GM21390 (cell line): ENCODE measurements at regions not wholly inside any gene's neighbourhood (a gene's known extent, or its start where the extent isn't known, plus 50 kb on each side); places are given as distances from the start of the nearest gene placed in this dataset.
"Not testable (repeated sequence)": the region's sequence is repeated elsewhere in the genome, so short reads cannot be mapped to it uniquely, and the experiment has no call there.

Experiments used
- ATAC-seq: cut with Tn5 transposase; IDR thresholded peaks from one replicate; pipeline ENCODE4 v1.9.1; 2021; ENCODE audit not compliant: unreplicated experiment

DNA sequence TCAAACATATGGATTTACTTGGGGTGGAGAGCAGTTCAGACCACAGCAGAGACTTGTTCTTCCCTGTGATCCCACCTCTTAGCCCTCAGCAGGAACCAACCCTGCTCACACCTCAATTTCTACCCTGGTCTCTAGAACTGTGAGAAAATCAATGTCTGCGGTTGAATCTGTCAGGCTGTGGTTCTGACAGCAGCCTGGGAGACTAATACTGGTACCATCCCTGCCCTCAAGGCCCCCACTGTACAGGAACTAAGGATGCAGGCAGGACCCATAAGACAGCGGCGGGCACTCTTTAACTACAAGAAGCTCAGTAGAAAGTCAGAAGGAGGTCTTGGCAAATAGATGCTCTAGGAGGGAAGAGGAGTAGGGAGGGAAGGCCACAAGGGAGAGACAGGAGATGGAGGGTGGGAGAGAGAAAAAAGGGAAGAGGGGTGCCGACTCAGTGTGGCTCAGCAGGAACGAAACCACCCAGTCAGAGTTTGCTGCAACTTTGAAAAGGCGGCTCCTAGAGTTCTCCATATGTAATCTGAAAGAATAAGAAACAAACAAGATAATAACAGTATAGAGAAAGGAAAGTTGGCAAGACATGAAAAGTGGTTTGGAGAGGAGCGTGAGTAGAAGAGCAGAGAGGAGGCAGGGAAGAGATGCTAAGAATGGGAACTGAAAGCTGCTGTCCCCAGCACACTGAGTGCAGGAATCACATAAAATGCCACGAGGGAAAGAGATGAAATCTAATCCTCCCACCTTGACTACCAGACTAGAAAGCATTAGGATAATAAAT, 323.9 kb upstream of the ID2 start:
- no peak for ATAC-seq

DNA sequence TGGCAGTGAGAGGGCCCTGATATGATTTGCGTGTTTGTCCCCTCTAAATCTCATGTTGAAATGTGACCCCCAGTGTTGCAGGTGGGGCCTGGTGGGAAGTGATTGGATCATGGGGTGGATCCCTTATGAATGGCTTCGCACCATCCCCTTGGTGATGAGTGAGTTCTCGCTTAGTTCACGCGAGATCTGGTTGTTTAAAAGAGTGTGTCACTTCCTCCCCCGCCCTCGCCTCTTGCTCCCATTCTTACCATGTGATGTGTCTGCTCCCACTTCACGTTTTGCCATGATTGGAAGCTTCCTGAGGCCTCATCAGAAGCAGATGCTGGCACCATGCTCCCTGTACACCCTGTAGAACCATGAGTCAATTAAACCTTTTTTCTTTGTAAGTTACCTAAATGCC, 319.9 kb upstream of the ID2 start:
- no peak for ATAC-seq

DNA sequence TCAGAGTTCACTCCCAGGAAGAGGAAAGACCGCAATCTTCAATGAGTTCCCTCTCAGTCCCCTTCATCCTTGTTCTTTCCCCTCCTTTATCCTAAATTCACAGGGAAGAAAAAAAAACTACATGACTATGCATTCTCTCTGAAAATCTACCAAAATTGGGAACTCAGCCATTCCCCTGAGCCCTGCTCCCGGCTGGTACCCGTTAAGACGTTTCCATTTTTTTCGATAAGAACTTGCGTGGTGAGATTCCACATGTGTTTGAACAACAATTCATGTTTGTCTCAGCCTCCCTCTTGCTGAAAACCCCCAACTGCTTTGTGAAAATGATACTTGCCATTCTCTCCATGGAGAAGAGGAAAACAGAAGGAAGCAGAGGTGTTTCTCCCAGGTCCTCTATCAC, 318.7 kb upstream of the ID2 start:
- ATAC-seq, result no peak

DNA sequence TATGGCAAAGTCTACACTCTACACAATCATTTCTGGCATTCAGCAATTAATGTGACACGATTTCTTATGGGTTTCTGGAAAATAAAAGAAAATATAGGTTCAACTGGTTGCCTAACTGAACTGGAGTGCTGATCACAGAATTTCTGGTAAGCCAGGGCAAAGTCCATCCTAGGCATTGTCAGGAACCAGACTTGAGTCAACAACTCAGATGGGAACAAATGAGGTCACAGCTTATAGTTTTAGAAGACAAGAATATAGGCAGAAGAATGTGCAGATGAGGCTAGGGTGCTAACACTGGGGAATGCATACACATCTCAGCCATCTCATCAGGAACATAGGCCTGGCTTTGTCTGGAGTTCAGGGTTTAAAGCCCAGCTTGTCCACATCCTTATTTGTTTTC, 317.2 kb upstream of the ID2 start:
- ATAC-seq, result no peak

DNA sequence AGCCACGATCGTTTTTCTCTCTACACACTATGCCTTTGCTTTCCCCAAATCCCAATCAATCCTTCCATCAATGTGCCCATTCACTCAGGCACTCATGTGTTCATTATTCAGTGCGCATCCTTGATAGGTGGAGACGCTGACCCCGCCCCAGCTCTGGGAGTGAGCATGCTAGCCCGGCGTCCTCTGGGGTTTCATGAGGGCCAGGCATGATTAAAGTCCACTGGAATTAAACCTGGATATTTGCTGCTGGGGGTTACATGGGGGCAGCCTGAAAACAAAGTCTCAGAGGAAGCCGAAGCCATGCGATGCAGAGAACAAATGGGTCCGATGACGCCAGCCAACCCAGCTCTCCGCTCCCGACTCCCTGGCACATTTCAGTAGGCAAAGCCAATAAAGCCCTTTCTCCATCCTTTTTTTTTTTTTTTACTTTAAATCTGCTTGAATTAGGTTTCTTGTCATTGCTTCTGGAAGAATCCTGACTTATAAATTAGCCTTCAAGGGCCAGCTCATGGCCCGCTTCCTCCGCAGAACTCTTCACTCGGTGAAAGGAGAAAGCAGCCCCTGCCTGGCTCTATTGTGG, 316.4 kb upstream of the ID2 start:
- ATAC-seq, result no peak

DNA sequence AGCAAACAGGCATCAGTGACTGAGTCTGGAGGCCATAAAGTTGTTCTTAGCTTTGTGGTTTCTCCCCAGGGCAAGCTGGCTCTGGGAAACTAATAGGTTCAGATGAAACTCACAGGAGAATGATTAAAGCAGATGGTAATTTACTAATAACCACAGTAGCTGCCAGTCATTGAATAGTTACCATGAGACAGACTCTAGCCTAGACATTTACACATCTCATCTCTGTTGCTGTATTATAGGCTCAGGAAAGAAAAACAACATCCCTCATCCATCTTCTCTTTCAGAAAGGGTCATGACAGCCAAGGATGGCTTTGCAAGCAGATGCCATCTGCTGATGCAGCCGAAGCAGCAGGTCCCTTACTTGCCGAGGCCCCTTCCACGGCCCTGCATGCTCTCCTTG, 314.0 kb upstream of the ID2 start:
- ATAC-seq, result no peak

DNA sequence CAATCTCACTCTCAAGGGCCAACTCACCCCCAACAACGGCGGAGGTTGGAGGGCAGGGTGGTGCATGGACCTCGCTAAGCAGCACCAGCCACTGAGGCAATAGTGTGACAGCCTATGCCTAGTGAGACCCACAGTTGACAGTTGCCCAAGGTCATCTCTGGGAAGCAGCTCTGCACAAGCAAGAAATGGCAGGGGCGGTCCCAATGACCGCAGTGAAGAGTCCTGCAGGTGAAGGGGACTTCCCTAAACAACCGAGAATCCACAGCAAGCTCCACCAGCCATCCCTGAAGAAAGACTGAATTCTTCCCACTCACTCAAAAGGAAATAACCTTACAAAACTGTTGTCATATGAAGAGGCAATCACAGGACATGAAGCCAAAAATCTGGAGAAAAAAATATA, 313.4 kb upstream of the ID2 start:
- ATAC-seq, result peak; percentile 75

DNA sequence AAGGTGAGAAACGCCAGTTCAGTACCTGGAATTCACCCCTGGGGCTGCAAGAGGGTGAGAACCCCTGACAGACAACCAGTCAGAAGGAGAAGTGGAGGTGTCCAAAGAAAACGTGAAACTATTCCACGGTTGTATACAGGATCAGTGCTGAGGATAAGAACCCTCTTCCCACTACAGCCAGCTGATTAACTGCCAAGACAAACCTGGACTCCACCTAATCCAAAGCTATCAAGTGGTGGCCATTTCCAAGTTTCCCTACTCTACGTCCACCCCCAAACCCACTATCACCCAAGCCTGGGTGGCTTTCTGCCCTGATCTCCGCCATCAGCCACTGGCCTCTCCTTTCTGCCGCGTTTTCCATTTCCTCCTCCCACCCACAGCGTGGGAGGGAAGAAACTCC, 312.3 kb upstream of the ID2 start:
- no peak for ATAC-seq

DNA sequence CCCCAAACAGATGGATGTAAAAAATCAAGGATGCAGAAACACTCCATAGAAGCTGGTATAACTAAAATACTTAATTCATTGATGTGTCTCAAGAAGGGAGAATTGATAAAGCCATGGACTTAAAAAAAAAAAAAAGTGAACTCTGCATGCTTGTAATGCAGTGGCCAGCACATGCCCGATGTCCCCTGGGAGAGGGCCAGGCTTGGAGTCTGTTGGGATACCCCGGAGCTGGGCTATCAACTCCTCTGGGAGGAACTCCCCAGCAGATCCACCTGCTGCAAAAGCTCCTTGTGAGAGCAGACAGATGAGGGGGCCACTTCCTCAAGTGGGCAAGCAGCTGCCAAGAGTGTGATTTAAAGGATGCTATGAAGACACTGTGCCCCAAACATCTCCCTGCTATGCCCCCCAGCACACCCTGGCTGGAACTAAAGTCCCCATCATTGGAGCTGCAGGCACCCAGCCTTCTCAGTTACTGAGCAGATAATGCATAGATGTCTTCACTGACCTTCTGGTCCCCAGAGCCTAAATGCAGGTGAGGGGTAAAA, 311.5 kb upstream of the ID2 start:
- ATAC-seq, result no peak

DNA sequence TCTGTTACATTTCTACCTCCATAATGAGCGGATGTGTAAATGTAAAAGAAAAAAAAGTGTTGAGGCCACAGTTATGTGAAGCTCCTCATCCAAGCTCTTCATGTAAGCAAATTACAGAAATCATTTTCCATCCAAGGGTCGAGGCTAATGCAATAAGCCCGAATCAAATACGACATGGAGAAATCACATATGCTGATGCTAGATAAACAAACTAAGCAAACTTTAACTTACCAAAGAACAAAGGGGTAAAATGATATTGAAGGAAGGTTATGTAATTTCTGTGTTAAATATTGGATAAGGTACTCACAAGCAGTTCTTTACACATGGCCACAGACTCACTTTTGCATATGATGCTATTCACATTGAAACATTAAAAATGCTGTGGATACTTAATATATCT, 310.2 kb upstream of the ID2 start:
- ATAC-seq, result no peak

DNA sequence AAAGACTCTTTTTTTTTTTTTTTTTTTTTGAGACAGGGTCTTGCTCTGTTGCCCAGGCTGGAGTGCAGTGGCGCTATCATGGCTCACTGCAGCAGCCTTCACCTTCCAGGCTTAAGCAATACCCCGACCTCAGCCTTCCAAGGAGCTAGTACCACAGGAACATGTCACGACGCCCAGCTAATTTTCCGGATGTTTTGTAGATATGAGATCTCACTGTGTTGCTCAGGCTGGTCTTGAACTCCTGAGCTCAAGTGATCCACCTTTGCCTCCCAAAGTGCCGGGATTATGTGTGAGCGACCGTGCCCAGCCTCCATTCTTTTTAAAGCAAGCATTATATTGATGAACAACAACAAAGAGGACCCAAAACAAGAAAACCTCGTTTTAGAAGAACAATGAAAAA, 307.1 kb upstream of the ID2 start:
- ATAC-seq, result no peak

DNA sequence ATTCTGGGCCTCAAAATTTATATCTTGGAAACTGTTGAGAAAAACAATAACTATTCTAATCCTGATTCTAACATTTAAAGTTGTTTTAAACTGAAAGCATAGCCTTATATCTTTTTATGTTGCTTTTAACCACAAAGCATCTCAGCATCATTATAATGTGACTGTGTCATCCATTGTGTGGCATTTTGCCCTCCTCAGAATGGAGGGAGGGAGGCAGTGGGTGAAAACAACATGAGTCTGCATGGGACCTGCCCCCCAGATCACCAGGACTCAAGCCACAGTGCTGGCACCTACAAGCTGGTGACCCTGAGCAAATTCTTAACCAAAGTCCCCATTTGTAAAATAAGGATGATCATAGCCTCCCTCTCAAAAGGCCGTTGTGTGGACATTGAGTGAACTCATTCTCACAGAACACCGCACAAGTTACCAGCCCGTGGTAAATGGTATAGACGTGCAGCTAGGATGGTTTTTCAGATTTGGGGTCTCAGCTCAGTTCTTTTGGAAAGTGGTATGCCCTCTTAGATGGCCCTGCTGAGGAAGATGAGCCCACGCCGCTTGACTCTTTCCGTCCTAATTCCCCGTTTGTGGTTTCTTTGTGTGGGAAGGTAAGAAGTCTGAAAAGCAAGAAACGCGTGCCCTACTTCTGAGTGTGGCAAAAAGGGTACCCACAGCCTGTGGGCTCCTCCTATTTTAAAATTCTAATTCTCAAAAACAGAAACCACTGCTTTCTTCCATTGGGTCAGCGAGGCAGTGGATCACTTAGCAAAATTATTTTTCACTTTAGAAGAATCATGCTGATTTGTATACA, 305.0 kb upstream of the ID2 start:
- ATAC-seq, result no peak

DNA sequence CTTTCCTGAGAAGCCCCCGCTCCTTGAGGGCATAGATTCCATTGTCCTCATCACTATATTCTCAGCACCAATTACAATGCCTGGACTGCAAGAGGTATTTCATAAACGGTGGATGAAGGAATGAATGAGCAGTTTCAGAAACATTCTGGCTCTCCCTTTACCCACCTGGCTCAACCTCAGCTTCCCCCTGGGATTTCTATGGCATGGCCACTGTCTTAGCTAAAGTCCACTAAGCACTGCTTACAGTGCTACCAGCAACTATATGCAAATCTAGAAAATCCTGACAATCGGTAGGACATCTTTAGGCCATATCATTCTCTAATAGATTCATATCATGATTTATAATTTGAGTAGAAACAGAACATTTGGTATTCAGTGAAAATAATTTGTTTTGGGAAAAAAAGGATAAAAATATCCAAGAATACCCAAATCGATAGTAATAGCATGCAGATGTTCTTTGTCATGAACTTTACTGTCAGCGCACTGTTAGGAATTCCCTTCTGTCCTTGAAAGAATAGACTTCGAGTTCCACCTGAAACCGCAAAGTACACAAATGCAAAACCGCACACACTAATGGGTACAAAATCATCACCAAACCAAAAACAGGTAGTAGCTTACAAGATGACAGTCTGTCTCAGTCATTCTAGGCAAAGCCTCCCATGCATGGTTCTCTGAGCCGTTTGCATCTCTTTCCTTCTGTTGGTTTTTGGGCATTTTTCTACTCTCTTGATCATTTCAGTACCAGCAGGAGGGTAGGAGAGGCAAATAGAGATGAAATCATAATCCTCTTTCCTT, 303.6 kb upstream of the ID2 start:
- peak; percentile 72 for ATAC-seq

DNA sequence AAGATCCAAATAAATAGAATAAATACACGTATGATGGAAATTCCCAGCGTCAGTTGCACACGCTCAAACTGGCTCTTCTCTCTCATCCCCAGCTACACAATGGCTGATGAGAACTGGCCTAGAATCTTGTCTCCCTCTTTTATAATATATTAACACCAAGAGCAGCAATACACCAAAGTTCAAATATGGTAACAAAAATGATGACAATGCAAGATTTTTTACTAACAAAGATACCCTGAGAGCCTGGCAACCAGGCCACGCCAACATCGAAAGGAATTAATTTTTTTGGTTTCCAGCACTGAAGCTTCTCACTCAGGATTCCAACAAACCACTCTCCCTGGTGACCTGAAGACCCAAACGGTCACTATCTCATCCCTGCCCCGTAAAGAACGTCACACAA, 302.7 kb upstream of the ID2 start:
- no peak for ATAC-seq

DNA sequence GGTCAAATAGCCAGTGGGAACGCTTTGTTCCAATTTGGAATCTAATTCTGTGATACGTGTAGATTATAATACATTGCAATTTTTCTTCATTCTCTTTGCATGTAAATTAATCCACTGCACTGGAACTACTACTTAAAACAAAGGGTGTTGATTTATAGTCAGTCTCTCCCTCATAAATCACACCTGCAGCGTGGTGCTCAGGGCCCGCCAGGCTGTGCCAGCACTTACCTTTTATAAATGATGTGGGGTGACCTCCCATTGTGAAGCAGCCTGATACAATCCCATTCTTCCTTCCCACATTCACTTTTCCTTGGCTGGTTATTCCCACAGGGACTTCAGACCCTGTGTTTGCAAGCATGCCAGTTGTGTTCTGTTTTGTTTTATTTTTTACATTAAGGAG, 302.3 kb upstream of the ID2 start:
- no peak for ATAC-seq

DNA sequence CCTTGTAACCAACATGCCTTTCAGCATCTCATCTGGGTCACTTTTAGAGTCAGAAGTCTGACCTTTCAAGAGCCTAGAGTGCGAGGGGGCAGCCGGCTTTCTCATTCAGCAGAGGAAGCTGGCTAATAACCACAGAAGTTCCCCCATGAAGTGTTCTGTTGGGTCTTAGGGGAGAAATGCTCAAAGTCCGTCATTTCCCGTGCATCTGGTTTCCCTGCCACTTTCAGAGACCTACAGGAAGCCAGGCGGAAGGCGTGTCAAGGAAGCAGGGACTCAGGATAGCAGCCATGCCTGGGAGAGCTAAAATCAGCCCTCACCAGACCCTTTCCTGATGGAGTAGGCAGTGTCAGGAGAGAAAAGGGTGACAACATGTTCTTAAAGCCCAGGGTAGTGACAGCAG, 301.8 kb upstream of the ID2 start:
- ATAC-seq, result no peak

DNA sequence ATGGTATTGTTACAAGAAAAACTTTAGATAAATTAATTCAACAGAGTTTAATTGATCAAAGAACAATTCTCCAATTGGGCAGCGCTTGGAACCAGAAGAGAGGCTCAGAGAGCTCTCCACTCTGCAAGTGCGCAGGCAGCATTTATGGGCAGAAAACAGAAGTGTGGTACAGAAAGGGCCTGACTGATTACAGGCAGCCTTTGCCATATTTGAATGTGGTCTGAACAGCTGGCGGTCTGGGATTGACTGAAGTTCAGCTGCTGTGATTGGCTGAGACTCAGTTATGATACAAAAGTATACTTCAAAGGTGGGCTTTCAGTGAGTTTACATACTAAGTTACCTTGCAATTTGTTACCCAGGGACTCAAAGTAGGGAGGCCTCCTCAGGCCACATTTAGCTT, 301.3 kb upstream of the ID2 start:
- no peak for ATAC-seq

DNA sequence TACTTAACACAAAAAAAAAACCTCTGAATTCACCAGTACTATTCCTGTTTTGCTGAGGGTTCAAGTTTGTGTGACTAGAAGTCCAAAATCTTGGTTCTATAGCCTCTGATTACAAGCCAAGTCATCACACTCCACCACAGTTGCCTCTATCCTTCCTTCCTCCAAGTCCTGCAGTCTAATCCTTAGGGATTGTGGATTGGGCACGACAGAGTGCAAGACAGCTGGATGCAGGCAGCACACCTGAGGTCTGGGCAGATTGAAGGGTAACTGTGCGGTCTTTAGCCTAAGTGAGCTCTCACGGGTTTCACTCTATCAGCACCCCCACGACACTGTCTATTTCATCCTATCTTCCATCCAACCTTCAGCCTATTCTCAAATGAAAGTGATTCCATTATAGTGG, 299.4 kb upstream of the ID2 start:
- no peak for ATAC-seq

DNA sequence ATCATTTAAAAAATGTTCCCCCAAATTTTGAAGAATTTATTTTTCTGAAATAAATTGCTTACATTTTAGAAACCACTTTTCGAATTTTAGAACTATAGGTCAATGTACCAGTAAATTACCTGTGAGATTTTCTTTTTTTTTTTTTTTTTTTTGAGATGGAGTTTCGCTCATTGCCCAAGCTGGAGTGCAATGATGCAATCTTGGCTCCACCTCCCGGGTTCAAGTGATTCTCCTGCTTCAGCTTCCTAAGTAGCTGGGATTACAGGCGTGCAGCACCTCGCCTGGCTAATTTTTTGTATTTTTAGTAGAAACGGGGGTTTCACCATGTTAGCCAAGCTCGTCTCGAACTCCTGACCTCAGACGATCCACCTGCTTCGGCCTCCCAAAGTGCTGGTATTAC, 295.1 kb upstream of the ID2 start:
- not testable (repeated sequence) for ATAC-seq

DNA sequence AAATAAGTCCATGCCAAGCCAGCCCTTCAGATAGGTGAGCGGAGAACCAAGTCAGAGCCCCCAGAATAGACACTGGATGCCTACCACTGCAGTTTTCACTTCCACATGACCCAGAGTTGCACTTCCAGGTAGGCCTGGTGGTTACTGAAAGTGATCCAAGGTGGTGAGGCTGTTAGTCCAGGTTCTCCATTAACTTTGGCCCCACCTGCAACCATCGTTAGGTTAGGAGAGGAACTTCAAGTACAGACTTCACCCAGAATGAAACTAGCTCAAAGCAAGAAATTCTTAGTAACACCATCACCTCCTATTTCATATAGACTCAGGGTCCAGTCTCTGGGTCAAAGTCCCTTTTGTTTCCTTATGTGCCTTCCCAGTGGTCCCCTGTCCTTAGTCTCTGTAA, 293.1 kb upstream of the ID2 start:
- peak; percentile 46 for ATAC-seq

DNA sequence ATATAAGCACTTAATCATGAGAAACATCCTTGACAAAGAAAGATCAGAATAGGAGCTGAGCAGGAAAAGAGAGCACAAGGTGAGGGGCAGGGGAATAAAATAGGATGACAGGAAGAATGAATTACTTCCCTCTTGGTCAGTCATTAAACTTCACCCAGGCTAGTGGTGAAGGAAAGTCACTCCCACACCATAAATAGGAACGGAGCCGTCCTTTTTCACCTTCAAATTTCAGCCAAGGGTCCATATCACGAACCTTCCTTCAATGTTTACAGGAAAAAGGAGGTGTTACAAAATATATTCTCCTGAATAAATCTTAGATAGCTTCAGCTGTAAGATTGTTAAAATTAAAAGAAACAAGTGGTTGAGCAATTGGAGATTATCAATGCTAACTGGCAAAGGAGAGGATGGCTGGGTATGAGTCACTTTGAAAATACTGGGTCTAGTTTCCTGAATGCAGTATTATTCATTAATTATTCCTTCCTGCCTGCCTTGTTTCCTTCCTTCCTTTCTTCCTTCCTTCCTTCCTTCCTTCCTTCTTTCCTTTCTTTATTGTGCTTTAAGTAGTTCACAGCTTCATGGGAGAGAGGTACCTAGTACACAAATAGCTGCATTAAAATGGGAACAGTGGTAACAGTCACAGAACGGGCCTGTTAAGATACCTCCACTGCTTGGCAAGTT, 292.3 kb upstream of the ID2 start:
- ATAC-seq, result no peak
